ENCODE measurements at regions not wholly inside any gene's neighbourhood (a gene's known extent, or its start where the extent isn't known, plus 50 kb on each side); places are given as distances from the start of the nearest gene placed in this dataset.

DNA sequence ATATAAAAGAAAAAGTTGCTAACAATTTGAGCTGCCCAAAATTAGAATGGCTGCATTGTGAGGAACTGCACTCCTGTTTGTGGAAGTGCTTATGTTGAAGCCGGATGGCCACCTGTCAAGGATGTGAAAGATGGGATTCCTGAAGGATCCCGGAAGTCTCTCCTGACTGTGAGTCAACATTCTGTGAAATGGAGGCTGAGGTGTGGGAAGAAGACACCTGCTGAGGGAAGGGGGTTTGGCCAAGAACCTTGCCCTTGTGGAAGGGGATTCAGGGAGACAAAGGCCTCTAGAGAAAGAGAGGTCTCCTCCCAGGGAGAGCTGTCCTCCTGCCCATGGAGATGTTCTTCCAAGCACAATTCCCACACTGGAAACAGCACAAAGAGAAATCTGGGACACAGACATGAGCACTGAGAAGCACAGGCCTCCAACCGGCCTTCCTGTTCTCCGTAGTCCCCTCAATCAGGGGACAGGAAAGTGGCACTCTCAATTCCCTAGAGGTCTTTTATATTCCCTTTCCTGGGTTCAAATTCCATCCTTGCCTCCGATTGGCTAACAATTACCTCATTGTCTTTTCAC lies 70.5 kb downstream of the CD2 start:
- DNase-seq (ENCODE audit: low read depth in 2 of 2) = peak in 1 of 2 donors; percentile 29
- H3K4me3 ChIP-seq (replicated peaks in 1 of 4; ENCODE audit: control extremely low read depth in 1 of 4, insufficient read depth in 1 of 4, low read depth in 3 of 4, low read length in 4 of 4) = no peak overlapping the region
- H3K4me2 ChIP-seq (ENCODE audit: extremely low read depth, insufficient read depth, low read length) = no peak overlapping the region

DNA sequence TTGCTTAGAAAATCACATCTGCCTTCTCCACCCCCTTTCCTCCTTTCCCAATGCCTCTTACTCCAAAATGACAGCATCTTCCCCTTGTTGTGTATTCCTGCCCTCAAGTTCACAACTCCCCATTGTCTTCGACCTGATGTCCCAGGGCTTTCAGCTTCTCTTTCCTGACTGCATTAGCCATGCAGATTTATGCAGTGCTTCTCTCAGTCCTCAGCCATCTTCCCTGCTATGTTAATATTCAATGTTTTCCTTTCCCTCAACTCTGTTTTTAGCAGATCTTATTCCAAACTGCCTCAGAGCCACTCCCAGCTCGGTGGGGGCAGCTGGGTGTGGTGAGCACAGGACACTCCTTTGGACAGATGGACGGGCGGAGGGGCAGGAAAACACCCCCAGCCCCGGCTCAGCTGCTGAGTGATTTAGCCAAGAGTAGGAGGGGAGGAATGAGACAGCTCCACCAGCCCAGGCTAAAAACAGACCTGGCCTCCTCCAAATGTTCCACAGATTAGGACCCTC lies 71.0 kb downstream of the CD2 start:
- no peak for TF ChIP-seq EZH2 (IDR thresholded peaks at IDR 0.05; ENCODE audit: low read length, missing control alignments)
- TF ChIP-seq, protein P1, sequence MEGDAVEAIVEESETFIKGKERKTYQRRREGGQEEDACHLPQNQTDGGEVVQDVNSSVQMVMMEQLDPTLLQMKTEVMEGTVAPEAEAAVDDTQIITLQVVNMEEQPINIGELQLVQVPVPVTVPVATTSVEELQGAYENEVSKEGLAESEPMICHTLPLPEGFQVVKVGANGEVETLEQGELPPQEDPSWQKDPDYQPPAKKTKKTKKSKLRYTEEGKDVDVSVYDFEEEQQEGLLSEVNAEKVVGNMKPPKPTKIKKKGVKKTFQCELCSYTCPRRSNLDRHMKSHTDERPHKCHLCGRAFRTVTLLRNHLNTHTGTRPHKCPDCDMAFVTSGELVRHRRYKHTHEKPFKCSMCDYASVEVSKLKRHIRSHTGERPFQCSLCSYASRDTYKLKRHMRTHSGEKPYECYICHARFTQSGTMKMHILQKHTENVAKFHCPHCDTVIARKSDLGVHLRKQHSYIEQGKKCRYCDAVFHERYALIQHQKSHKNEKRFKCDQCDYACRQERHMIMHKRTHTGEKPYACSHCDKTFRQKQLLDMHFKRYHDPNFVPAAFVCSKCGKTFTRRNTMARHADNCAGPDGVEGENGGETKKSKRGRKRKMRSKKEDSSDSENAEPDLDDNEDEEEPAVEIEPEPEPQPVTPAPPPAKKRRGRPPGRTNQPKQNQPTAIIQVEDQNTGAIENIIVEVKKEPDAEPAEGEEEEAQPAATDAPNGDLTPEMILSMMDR (conservative IDR thresholded peaks at IDR 0.05 in 1 of 2, IDR thresholded peaks at IDR 0.05 in 1 of 2; ENCODE audit: low read depth in 1 of 2, low read length in 2 of 2) = no peak
- Histone ChIP-seq H4K20me1 (ENCODE audit: control insufficient read depth, extremely low read depth, insufficient read depth, low read length) (no peaks in the 10 kb centered on the region), H2AFZ (ENCODE audit: low read length) (no peak overlapping the region), H3K9me3 (ENCODE audit: control insufficient read depth, insufficient read depth, low read depth, low read length) (no peaks in the 10 kb centered on the region), H3K4me1 (ENCODE audit: control insufficient read depth, extremely low read depth, insufficient read depth, low read length) (no peaks in the 10 kb centered on the region), H3K27me3 (ENCODE audit: control insufficient read depth, insufficient read depth, low read length) (no peaks in the 10 kb centered on the region), H3K4me3 (replicated peaks in 1 of 4; ENCODE audit: control extremely low read depth in 1 of 4, insufficient read depth in 1 of 4, low read depth in 3 of 4, low read length in 4 of 4) (no peak overlapping the region), H3K9ac (ENCODE audit: insufficient read depth, low read length) (no peak overlapping the region), H3K79me2 (ENCODE audit: control insufficient read depth, insufficient read depth, low read length) (no peaks in the 10 kb centered on the region), H3K4me2 (ENCODE audit: extremely low read depth, insufficient read depth, low read length) (no peak overlapping the region), H3K36me3 (ENCODE audit: control insufficient read depth, insufficient read depth, low read length) (no peaks in the 10 kb centered on the region), H3K27ac (ENCODE audit: insufficient read depth, low read length) (no peak overlapping the region)
- peak in 1 of 2 donors; percentile 36 for DNase-seq (ENCODE audit: low read depth in 2 of 2)

More for the DNA sequence above, 70.5 kb downstream of the CD2 start:
- H3K9ac ChIP-seq (ENCODE audit: insufficient read depth, low read length) = no peak overlapping the region
- no peaks in the 10 kb centered on the region for H4K20me1 ChIP-seq (ENCODE audit: control insufficient read depth, extremely low read depth, insufficient read depth, low read length)
- no peaks in the 10 kb centered on the region for H3K4me1 ChIP-seq (ENCODE audit: control insufficient read depth, extremely low read depth, insufficient read depth, low read length)
- no peak for TF ChIP-seq EZH2 (IDR thresholded peaks at IDR 0.05; ENCODE audit: low read length, missing control alignments)
- TF ChIP-seq, protein P1 (conservative IDR thresholded peaks at IDR 0.05 in 1 of 2, IDR thresholded peaks at IDR 0.05 in 1 of 2; ENCODE audit: low read depth in 1 of 2, low read length in 2 of 2) = no peak
- H2AFZ ChIP-seq (ENCODE audit: low read length) = no peak overlapping the region
- no peaks in the 10 kb centered on the region for H3K9me3 ChIP-seq (ENCODE audit: control insufficient read depth, insufficient read depth, low read depth, low read length)
- no peaks in the 10 kb centered on the region for H3K79me2 ChIP-seq (ENCODE audit: control insufficient read depth, insufficient read depth, low read length)
- H3K36me3 ChIP-seq (ENCODE audit: control insufficient read depth, insufficient read depth, low read length) = no peaks in the 10 kb centered on the region
- H3K27ac ChIP-seq (ENCODE audit: insufficient read depth, low read length) = no peak overlapping the region
- H3K27me3 ChIP-seq (ENCODE audit: control insufficient read depth, insufficient read depth, low read length) = no peaks in the 10 kb centered on the region

DNA sequence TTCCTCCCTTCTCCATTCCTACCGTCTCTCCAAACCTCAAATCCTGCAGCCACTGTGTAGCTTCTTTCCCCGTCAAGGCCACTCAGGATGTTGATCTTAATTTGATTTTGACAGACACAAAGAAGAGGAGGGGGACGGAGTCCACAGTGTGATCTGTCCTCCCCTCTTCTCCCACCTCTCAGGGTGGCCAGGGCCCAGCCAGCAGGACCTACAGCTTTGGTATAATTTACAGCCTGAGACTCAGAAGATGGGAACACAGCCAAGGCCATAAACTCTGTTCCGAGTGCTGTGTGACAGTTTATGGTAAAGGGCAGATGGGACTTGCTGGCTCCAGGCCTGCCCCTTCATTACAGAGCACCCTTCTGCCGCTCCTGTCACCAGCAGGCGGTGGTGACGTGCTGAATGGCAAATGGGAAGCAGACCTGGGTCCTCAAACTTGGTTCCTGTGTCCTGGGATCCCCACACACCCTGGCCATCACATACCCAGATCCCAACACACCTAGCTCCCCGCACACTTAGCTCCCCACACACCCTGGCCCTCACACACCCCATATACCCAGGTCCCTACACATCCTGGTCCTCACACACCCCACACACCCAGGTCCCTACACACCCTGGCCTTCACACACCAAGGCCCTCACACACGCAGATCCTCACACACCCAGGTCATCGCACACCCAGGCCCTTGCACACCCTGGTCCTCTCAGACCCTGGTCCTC lies 71.6 kb downstream of the CD2 start:
- Histone ChIP-seq H3K4me1 (ENCODE audit: control insufficient read depth, extremely low read depth, insufficient read depth, low read length) (no peaks in the 10 kb centered on the region), H2AFZ (ENCODE audit: low read length) (no peak overlapping the region), H3K9ac (ENCODE audit: insufficient read depth, low read length) (no peak overlapping the region), H3K9me3 (ENCODE audit: control insufficient read depth, insufficient read depth, low read depth, low read length) (no peaks in the 10 kb centered on the region), H3K4me3 (replicated peaks in 1 of 4; ENCODE audit: control extremely low read depth in 1 of 4, insufficient read depth in 1 of 4, low read depth in 3 of 4, low read length in 4 of 4) (no peak overlapping the region), H3K27me3 (ENCODE audit: control insufficient read depth, insufficient read depth, low read length) (no peaks in the 10 kb centered on the region), H3K36me3 (ENCODE audit: control insufficient read depth, insufficient read depth, low read length) (no peaks in the 10 kb centered on the region), H3K27ac (ENCODE audit: insufficient read depth, low read length) (no peak overlapping the region), H3K79me2 (ENCODE audit: control insufficient read depth, insufficient read depth, low read length) (no peaks in the 10 kb centered on the region), H3K4me2 (ENCODE audit: extremely low read depth, insufficient read depth, low read length) (no peak overlapping the region), H4K20me1 (ENCODE audit: control insufficient read depth, extremely low read depth, insufficient read depth, low read length) (no peaks in the 10 kb centered on the region)
- no peak for TF ChIP-seq EZH2 (IDR thresholded peaks at IDR 0.05; ENCODE audit: low read length, missing control alignments)
- TF ChIP-seq, protein P1 (conservative IDR thresholded peaks at IDR 0.05 in 1 of 2, IDR thresholded peaks at IDR 0.05 in 1 of 2; ENCODE audit: low read depth in 1 of 2, low read length in 2 of 2) = no peak
- no peak for DNase-seq (ENCODE audit: low read depth in 2 of 2)

Measured in fibroblast of lung (primary cell).